Stimulated activated CD4-positive, alpha-beta T cell treated with anti-CD3 and anti-CD28 coated beads, Interleukin-15, amount 100 ng/mL, for 24 hours (primary cell): ENCODE measurements at regions not wholly inside any gene's neighbourhood (a gene's known extent, or its start where the extent isn't known, plus 50 kb on each side); places are given as distances from the start of the nearest gene placed in this dataset.
"Not testable (repeated sequence)": the region's sequence is repeated elsewhere in the genome, so short reads cannot be mapped to it uniquely, and the experiment has no call there.

ENCODE experiments used
- DNase-seq: peaks from one replicate; pipeline ENCODE4 v3.0.0-alpha.2; 2020

DNA sequence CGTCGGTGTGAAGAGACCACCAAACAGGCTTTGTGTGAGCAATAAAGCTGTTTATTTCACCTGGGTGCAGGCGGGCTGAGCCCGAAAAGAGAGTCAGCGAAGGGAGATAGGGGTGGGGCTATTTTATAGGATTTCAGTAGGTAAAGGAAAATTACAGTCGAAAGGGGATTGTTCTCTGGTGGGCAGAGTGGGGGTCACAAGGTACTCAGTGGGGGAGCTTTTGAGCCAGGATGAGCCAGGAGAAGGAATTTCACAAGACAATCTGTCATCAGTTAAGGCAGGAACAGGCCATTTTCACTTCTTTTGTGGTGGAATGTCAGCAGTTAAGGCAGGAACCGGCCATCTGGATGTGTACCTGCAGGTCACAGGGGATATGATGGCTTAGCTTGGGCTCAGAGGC lies 98.1 kb downstream of the RTP4 start:
- DNase-seq = not testable (repeated sequence)

- no peak for DNase-seq
Observed at GRCh38 chr3:187465503-187465902, 97.3 kb downstream of the RTP4 start.

GRCh38 chr3:187464682-187465081 lies 96.5 kb downstream of the RTP4 start:
- DNase-seq = no peak

- no peak for DNase-seq
Observed at GRCh38 chr3:187458921-187459320, 90.7 kb downstream of the RTP4 start.

DNA sequence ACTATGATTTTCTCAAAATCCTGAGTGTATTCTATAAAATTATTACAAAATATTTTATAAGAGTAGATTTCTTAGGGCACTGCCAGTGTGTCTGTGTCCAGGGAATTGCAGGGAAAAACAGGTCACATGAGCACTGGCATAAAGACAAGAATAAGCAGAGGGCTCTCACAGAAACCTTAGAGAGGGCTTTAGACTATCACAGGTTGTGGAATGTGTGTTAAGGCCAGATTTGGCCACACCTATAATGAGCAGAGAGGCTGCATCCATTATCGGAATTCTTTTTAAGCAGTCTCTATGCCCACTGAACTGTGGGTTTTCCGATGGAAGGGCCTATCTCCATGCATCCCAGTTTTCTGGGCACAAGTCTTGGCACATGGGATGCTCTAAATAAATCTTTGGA lies 90.2 kb downstream of the RTP4 start:
- no peak for DNase-seq

DNA sequence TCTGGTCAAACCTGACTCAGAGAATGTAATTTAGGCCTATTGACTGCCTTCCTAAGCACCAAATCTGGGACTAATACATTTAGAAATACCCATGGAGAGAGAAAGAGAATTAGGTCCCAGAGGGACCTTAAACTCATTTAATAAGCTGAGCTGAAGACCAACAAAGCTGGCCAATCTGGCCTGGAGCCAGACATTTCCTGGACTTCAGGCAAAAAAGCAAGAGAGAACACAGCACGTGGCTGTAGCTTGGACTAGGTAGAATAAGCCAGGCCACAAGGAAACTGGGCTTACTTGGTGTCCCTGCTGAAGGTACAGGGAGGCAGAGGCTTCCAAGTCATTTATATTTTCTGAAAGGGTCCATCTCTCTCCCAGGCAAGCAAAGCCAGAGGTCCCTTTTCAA lies 88.1 kb downstream of the RTP4 start:
- DNase-seq = no peak

DNA sequence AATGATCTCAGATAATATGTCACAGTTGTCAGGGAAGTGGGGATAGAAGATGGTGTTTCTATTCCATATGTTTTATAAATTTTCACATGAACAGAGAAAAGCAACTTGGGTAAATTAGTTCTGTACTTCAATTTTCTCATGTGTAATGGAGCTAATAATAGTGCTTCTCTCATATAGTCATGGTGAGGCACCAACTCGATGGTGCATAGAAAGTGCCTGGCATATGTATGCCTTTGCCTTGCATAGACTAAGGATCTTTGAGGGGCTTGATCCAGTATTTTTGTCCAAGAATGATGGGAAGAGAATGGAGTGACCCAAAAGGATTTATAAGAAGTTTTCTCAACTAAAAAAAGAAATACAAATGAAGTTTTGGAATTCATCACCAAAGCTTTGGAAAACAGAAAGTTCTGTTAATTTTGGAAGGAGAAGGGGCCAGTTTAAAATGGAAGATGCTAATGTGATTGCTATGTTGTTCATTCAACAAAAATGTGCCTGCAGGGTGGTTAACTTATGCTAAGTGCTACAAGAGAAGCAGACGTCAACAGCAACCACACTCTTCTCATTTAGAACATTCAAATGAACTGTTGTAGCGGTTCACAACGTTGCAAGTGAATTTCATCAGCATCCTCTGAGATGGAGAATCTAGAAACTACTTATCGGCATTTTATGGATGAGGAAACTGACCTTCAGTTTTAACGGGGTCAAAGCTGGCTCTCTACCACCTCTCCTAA lies 86.1 kb downstream of the RTP4 start:
- no peak for DNase-seq

DNA sequence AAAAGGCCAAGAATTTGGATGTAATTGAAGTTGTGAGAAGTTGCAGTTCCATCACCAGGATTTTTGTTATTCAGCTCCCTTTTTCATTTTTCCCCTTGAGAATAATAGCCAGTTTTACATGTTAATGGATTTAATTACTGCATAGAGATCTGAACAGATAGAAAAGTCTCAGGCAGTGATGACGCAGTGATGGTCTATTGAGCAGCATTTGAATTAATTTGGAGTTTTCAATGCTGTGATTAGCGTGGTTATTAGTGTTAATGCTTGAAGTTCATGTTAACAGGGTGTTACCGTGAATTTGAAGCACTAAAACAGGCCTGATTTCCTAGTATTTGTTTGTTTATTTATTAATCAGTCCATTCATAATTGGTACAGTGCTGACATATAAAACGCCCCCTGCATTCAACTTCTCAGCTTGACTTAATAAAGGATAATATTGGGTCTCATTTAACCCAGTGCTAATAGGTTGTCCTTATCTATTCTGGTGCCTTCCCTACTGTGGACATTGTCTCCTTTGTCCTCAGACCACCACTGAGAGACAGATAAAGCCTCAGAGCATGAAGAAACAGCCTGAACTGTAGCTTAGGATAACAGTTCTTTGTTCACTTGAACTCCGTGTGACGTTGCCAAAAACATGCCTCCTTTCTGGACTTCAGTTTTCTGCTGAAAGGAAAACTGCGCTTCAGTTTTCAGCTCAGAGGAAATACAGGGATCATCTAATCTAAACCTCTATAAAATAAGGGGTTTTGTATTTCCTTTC lies 82.4 kb downstream of the RTP4 start:
- DNase-seq = no peak

DNA sequence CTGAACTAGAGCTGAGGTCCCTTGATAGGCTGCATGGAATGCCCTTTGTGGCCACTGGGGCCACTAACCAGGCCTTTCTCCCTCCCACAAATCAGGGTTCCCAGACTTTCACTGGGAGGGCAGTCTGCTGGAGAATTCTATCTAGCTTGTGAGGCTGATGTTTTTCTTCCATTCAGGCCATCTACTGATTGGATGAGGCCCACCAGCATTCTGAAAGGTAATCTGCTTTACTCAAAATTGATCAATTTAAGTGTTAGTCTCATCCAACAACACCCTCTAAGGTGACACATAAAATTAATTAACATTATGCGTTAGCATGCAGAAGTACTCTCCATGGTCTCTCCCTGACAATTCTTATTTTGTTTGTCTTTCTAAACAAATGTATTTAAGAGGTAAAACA lies 80.5 kb downstream of the RTP4 start:
- no peak for DNase-seq

GRCh38 chr3:187447737-187448136 lies 79.6 kb downstream of the RTP4 start:
- no peak for DNase-seq

DNA sequence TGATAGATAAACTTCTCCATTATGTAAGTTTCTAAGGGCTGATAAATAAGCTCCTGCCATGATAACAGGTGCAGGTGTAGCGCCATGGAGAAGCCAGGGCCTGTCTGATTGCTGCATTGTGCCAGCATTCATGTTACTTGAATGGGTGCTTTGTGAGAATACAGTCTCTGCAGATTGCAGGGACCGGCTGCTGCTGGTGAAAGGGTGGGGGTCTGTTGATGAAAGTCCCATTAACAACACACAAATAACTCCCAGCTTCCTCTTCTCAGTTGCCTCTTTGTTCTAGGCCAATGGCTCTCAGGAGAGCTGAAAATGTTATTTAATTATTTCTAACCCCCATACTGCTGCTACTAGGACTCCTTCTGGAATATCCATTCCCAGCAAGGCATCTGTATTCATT lies 77.2 kb downstream of the RTP4 start:
- DNase-seq = no peak

GRCh38 chr3:187434524-187434923 lies 66.3 kb downstream of the RTP4 start:
- DNase-seq = no peak

GRCh38 chr3:187430576-187430975 lies 62.4 kb downstream of the RTP4 start:
- DNase-seq = no peak
